GM18502 (cell line): ENCODE measurements at regions not wholly inside any gene's neighbourhood (a gene's known extent, or its start where the extent isn't known, plus 50 kb on each side); places are given as distances from the start of the nearest gene placed in this dataset.
"Not testable (repeated sequence)": the region's sequence is repeated elsewhere in the genome, so short reads cannot be mapped to it uniquely, and the experiment has no call there.

Experiments used
- ATAC-seq: cut with Tn5 transposase; IDR thresholded peaks from one replicate; pipeline ENCODE4 v1.9.1; 2021; ENCODE audit warnings: mild to moderate bottlenecking; ENCODE audit not compliant: unreplicated experiment, poor library complexity

DNA sequence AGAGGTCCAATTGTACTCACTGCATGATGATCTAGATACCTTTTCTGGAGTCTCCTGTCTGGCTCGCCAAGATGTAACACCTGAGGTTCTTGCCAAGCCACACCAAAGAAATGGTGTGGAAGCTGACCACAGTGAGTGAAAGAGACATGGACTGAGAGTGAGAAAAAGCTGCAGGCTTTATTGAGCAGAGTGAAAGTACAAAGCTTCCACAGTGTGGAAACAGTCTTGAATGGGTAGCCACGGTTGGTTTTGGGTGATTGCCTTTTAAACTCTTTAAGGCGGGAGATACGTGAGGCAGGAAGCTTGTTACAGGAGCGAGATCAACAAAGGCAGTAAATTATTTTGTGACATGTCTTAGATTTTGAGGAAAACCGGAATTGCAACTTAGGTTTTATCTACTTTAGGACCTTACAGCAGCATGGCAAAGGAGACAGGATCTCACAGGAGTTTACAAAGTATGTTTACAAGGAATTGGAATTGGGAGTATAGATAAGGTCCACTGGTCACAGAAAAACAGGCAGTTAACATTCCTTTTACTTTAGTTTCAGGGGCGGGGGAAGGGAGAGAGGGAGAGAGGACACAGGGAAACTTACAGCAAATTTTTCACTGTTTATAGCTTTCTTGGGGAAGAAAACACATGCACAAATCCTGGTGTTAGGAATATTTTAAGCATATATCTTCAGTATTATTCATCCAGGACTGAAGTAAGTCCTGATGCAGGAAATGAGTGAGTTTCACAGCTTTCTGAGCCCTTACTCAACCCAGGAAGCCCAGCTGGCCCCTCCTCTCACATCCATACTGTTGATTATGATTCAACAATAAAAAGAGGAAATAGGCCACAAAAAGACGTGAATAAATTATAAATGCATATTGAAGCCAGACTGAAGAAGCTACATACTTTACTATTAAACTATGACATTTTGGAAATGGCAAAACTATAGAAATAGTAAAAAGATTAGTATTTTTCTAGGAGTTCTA, 257.6 kb upstream of the MBL2 start:
- peak; percentile 70 for ATAC-seq

DNA sequence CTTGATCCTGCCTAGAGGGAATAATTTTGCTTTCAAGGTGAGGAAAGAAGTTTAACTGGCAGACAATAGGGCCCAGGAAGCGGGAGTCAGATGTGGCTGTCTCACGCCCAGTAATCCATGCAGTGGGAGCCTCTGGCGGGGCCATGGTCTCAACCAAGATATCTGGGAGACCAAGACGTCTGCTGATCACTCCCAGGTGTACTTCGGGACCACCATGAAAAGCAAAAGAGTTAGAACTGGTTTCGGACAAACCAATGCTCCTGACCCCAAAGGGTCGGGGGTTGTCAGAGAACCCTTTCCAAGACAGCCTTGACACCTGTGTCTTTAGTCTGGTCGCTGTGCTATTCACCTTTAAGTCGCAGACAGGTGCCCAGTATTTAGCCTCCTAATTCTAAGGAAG, 256.9 kb upstream of the MBL2 start:
- no peak for ATAC-seq

DNA sequence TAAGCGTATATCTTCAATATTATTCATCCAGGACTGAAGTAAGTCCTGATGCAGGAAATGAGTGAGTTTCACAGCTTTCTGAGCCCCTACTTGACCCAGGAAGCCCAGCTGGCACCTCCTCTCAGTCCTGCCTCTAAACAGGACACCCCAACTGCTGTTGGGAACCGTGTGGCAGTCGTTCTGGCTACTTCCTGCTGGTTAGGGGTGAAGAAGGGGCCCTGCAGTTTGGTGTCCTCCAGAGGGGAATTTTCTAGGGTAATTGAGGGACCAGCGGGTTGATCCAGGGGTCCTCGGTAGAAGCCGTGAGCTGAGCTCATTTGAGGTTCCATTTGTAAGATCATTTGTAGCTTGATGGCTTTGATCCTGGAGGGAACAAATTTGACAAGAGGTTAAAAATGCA, 253.2 kb upstream of the MBL2 start:
- ATAC-seq, result not testable (repeated sequence)

DNA sequence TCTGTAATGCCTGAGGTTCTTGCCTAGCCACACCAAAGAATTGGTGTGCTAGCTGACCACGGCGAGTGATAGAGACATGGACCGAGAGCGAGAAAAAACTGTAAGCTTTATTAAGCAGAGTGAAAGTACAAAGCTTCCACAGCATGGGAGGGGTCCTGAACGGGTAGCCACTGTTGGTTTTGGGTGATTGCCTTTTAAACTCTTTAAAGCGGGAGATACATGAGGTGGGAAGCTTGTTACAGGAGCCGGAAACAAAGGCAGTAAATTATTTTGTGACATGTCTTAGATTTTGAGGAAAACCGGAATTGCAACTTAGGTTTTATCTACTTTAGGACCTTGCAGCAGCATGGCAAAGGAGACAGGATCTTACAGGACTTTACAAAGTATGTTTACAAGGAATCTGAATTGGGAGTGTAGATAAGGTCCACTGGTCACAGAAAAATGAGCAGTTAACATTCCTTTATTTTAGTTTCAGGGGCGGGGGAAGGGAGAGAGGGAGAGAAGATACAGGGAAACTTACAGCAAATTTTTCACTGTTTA, 252.7 kb upstream of the MBL2 start:
- ATAC-seq, result peak; percentile 39

DNA sequence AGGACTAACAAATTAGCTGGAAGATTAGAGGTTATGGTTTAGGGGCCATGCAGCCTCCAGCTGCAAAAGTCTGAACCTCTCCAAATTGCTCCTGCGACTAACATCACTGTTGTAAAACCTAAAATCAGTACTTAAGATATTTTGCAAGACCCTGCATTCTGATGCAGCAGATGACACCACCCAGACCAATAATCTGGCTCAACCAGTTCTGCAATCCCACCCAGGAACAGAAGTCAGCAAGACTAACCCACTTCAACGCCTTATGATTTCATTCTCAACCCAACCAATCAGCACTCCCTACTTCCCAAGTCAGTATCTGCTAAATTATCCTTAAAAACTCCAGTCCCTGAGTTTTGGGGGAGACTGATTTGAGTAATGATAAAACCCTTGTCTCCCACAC, 250.8 kb upstream of the MBL2 start:
- no peak for ATAC-seq

DNA sequence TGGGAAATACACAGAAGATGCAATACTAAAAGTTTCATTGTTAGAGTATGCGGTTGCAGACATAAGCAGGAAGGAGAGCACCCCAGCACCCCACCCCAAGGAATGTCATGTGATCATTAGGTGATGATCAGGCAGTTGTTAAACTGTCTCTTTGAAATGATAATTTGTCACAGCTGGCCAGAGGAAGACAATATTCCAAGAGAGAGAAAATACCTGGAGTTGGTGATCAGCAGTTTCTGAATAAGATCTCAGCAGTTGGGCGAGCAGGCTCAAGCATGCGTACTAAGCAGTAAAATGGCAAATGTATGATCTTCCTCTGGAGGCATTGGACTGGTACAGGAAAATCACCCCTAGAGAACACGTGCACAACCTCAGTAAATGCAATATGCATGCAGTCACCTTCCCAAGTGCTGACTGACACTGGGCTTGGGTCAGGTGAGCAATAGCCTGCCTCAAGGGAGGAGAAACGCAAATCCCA, 250.1 kb upstream of the MBL2 start:
- no peak for ATAC-seq

DNA sequence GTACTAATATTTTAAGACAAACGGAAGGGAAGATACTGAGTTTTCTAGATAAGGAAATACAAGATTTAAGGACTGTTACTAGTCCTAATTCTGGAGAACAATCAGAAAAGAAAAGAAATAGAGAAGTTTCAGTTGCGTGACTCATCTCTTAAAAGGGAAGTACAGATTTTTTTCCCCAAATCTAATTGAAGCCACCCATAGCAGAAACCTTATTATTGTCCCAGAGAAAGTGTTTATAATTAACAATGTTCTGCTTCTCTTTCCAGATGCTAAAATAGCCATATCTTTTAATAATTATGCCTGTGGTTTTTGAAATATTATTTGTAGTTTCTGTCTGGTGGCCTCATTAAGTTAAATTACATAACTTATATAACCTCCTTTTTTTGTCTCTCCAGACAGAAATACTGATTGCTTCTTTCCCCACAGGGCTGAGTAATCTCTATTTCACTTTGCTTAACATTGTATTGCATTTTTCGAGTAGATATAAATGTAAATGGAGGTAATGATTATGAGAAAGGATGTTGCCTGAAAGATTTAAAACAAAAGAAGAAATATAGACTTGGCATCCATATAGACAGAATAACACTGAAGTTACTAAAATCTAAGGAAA, 240.7 kb upstream of the MBL2 start:
- peak; percentile 89 for ATAC-seq

DNA sequence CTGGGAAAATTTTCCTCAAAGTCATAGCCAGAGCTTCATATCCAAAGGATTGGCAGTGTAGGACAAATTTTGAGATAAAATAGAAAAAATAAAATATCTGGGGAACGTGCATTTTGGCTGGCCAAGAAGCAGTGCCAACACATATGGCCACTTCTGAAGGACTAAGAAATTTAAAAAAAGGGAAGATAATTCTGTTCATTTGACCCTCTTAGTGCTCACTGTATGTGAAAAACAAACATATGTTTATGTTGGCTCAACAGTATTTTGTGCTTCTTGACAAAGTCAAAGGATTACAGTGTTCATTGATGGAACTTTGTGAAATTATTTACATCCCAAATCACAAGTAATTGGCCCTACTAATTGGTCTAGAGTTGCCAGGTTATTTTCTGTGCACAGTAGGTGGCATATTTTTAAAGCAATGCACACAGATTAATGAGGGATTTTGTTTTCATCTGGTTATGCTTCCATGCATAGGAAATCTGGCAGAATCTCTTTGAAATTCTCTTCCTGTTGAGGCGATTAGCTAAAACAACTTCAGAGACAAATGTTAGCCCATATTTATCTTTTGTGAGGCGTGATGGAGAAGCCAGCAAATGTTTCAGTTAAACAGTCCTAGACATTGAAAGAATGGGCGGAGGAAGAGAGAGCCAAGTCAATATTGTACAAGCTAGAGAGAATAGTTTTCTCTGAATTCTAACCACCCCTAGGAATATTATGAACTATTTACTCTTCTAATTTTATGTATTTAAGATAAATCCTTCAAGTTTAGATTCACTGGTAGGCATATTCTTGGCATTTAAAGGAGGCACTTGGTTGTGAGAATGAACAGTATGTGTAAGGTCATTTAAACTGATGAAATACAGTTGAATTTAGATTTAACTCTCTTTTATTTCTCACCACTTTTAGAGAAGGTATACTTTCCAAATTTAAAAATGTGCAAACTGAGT, 237.7 kb upstream of the MBL2 start:
- ATAC-seq, result no peak

DNA sequence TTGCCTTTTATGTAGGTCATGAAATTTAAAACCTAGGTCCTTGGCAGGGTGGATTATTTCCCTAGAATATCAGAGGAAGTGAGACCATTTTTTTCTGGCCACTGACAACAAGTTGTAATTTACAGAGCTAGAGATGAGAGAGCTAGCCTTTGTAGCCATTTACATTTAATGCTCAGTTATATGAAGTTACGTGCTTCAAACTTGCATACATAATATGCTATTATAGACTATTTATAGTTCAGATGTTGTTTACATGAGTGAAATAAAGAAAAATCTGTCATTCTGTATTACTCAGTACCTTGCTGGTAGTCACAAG, 234.9 kb upstream of the MBL2 start:
- no peak for ATAC-seq

DNA sequence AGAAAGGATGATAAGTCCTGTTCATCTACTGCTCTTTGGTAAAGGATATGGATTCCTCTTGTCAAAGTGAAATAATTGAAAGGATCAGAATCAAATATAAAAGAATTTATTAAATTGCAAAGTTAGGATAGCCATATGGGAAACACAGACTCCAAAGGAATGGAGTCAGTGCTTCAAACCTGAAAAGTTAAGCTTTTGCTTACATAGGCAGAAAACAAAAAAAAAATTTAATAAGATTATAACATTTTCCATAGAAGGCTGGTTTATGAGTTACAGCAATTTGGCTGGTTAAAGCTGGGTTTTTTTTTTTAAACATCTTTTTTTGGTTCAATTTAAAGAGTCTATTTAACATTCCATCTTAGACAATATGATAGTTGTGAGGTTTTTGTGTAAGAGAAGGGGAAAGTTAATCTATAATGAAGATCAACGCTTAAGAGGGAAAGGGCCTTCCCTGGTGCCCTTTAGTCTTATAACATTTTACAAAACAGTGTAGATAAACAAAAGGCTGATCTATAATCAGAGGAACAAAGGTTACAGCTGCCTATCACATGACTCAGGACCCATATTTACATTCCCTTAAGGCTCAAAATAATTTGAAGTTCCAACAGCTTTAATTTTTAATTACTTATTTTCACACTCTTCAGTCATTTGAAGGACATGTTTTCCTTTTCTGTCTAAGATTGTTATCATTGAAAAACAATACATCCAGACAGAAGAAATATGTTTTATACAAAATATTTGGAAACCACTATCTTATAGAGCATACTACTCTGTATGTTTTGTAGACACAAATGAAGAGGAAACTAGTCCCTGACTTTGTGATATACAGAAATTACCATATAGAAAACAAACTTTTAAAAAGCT, 234.3 kb upstream of the MBL2 start:
- no peak for ATAC-seq

DNA sequence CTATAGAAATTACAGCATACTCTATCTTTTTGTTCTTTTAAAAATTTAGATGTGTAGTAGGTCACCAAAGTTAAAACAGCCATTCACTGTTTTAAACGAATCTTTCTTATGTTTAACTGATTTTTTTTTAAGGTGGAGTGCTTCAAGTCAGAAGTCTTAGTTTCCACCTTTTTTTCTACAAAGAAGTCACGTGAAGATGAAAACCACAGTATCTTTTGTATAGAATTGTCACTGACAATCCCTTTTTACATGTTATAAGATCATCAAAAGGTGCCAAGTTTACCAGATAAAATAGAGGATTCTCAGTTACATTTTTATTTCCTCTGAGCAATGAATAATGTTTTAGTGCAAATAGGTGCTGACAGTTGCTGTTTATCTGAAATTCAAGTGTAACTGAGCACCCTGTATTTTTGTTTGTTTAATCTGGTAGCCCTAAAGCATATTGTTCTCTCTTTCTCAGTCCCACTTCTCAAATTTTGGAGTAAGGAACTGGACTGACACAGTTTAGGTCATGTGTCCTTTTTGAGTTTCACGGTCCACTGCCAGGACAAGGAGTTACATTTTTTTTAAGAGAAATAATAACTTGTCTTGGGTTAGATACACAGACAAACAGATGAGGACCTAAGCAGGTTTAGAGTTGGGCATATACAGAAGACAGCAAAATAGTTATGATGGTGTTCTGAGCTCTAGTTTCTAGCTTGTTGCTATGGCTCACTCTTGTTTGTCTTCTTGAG, 233.2 kb upstream of the MBL2 start:
- ATAC-seq, result no peak

DNA sequence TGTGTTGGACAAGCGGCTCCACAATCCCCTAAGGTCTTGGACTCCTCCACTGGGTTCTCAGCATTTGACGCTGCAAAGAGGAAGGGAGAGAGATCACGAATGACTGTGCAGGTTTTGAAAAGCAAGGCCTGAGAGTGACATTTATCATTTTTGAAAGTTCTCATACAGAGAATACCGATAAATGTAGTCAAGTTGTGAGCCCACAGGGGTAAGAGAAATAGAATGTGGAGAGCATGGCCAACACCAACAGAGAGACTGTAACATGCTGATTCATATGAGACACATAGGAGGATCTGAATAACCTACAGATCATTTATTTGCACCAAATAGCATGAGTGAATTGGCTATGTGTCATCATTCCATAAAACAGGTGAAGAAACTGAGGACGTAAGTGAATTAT, 230.5 kb upstream of the MBL2 start:
- no peak for ATAC-seq

DNA sequence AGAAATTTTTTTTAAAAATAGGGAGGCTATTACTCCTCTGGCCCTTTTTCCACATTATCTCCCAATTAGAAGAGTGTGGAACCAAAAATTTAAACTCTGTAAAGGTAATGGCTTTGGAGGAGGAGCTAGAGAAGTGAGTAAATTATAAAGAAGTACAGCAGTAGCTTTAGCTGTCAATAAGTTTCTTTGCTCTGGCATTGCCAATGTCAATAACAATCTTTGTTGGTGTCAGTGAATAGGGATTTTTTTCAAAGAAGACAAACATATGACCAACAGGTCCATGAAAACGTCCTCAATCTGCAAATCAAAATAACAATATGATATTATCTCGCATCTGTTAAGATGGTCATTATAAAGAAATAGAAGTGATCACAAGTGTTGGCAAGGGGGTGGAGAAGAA, 227.1 kb upstream of the MBL2 start:
- ATAC-seq, result no peak

DNA sequence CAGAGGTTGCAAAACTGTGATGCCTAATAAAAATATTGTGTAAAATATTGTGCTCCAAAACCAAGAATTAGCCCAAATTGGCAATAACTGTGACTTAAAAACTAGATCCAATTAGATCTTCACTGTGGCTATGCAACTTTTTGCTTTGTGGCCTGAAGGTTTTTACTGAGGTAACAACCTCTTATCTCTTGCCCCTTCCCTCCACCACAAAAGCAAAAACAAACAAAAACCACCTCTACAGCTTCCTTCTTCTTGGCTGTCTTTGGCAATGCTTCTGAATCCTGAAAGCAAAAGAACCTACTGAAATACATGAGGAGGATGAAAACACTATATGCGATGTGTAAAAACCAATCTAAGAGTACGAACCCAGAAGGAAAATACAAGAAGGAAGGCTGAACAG, 226.7 kb upstream of the MBL2 start:
- ATAC-seq, result no peak

DNA sequence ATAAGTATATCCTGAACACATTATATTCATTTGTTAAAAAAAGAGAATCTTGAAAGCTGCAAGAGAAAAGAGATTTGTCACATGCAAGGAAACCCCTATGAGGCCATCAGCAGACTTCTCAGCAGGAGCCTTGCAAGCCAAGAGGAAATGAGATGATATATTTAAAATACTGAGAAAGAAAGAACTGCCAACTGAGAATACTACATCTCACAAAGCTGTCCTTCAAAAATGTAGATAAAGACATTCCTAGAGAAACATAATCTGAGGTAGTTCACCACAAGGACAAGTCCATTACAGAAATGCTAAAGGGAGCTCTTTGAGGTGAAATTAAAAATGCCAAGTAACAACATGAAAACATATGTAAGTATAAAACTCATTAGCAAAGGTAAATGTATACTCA, 224.4 kb upstream of the MBL2 start:
- ATAC-seq, result no peak

DNA sequence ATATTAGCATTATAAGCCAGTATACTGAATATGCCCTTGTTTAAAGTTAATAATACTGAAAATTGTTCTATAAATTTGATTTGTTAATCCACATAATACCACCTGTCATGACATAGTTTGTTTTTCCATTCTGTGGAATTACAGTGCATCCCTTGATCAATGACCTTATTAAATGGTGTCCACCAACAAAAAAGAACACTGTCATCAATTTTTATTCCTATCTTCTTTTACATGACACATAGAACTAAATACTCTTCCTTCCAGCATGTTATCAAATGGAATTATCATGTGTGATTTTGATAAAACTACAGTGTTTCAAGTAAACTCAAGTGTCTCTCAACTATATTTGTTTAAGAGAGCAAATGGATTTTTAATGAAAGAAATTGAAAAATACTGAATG, 221.8 kb upstream of the MBL2 start:
- no peak for ATAC-seq

DNA sequence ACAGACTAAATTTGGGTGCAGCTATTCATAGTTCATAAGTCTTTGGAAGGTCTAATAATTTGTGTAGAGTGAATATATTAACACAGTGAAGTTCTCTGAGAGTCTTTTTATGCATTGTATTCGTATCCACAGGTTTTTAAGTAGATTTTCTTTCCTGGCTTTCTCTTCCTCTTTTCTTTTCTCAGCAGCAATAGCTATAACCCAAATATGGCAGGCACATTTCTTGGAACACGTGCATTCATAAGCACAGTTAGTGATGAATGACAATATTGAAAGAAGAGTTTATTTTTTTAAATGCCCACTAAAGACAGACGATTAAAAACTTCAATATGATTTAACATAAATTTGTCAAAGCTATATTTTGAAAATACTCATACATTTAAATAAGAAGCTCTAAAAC, 220.5 kb upstream of the MBL2 start:
- no peak for ATAC-seq

DNA sequence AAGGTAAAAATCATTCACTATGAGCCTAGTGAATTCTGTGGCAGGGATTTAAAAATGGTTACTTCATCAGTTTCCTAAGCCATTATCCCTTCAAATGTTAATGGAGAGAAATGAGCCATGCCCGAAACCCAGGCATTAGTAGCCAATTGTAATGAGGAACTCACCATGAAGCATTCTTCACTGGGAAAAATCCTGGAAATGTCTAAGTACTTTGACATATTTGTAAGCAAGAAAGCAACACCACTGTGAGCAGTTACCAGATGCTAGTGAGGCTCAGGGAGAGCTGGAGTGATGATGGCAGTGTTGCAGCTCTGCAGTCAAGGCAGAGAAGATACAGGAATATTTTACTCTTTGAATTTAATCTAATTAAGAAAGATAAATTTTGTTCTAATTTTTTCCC, 220.0 kb upstream of the MBL2 start:
- ATAC-seq, result no peak

DNA sequence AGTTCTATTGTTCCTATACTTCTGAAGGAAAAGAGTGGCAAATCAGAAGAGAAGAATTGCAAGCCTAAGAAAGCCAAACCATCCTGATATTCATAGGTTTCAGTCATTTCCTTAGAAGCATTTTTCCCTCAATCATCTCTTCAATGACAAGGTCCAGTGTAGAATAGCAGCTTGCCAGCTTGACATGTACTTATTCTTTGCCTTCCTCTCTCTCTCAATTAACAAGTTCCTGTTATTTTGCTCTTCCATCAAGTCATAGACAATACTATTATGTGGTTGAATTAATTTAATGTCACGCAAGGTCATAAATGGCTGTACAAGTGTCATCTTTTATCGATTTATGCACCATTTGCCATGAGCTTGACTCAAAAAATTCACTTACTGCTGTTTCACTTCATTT, 216.3 kb upstream of the MBL2 start:
- ATAC-seq, result no peak
